SK-N-SH treated with all-trans-retinoic acid at 6 μM for 48 hours (cell line): ENCODE measurements at regions not wholly inside any gene's neighbourhood (a gene's known extent, or its start where the extent isn't known, plus 50 kb on each side); places are given as distances from the start of the nearest gene placed in this dataset.

Experiments
- ATAC-seq: fragments of 200-7000 bp; cut with Tn5 transposase; 3 replicates; pipeline ENCODE4 v1.9.1; 2020; ENCODE audit warnings: mild to moderate bottlenecking, moderate library complexity
- ARNTL ChIP-seq: fragments of 450-650 bp; formaldehyde crosslinking; IDR thresholded peaks from 2 replicates; pipeline ENCODE4 v1.5.0; 2020; ENCODE audit warnings: low read depth, mild to moderate bottlenecking, moderate library complexity, borderline replicate concordance
- BACH2 ChIP-seq: fragments of 250-450 bp; sonication (Bioruptor Pico); IDR thresholded peaks from 2 replicates; pipeline ENCODE4 v1.9.0; 2021; ENCODE audit warnings: mild to moderate bottlenecking, borderline replicate concordance
- CREB5 ChIP-seq: fragments of 250-450 bp; sonication (Bioruptor Pico); IDR thresholded peaks from 2 replicates; pipeline ENCODE4 v1.5.1; 2020; ENCODE audit warnings: low read depth, mild to moderate bottlenecking, moderate library complexity
- CSDC2 ChIP-seq: fragments of 250-450 bp; sonication (Bioruptor Pico); IDR thresholded peaks from 2 replicates; pipeline ENCODE4 v1.5.0; 2020; ENCODE audit warnings: mild to moderate bottlenecking, moderate library complexity
- CSRNP3 ChIP-seq: fragments of 250-450 bp; sonication (Bioruptor Pico); IDR thresholded peaks from 2 replicates; pipeline ENCODE4 v1.5.1; 2021; ENCODE audit warnings: mild to moderate bottlenecking, moderate library complexity
- ESRRG ChIP-seq: fragments of 250-450 bp; sonication (Bioruptor Pico); IDR thresholded peaks from 2 replicates; pipeline ENCODE4 v1.6.1; 2021; ENCODE audit warnings: mild to moderate bottlenecking
- GLIS3 ChIP-seq: fragments of 250-450 bp; sonication (Bioruptor Pico); IDR thresholded peaks from 2 replicates; pipeline ENCODE4 v1.5.0; 2020; ENCODE audit warnings: mild to moderate bottlenecking, moderate library complexity
- OSR1 ChIP-seq: fragments of 250-450 bp; sonication (Bioruptor Pico); IDR thresholded peaks from 2 replicates; pipeline ENCODE4 v1.8.0; 2022; ENCODE audit warnings: moderate library complexity, mild to moderate bottlenecking, inconsistent platforms
- PPARA ChIP-seq: fragments of 250-450 bp; sonication (Bioruptor Pico); IDR thresholded peaks from 2 replicates; pipeline ENCODE4 v1.5.0; 2020; ENCODE audit warnings: mild to moderate bottlenecking, borderline replicate concordance
- RARB ChIP-seq: fragments of 250-450 bp; sonication (Bioruptor Pico); IDR thresholded peaks from 2 replicates; pipeline ENCODE4 v1.8.0; 2021; ENCODE audit warnings: mild to moderate bottlenecking, moderate library complexity
- SNAI2 ChIP-seq: fragments of 250-450 bp; sonication (Bioruptor Pico); IDR thresholded peaks from 2 replicates; pipeline ENCODE4 v1.5.0; 2020; ENCODE audit warnings: mild to moderate bottlenecking, moderate library complexity
- TCF4 ChIP-seq: fragments of 250-450 bp; sonication (Bioruptor Pico); IDR thresholded peaks from 2 replicates; pipeline ENCODE4 v1.8.0; 2021; ENCODE audit warnings: mild to moderate bottlenecking, moderate library complexity, borderline replicate concordance
- TOX ChIP-seq: fragments of 250-450 bp; sonication (Bioruptor Pico); IDR thresholded peaks from 2 replicates; pipeline ENCODE4 v1.8.0; 2021; ENCODE audit warnings: mild to moderate bottlenecking, moderate library complexity, borderline replicate concordance
- ZC3H10 ChIP-seq: fragments of 250-450 bp; sonication (Bioruptor Pico); IDR thresholded peaks from 2 replicates; pipeline ENCODE4 v1.5.1; 2021; ENCODE audit warnings: mild to moderate bottlenecking, moderate library complexity
- ZFP3 ChIP-seq: fragments of 250-450 bp; sonication (Bioruptor Pico); IDR thresholded peaks from 2 replicates; pipeline ENCODE4 v1.5.0; 2020; ENCODE audit warnings: mild to moderate bottlenecking, moderate library complexity
- ZNF565 ChIP-seq: fragments of 450-650 bp; formaldehyde crosslinking; conservative IDR thresholded peaks from 2 replicates; pipeline ENCODE4 v1.5.0; 2020; ENCODE audit warnings: low read depth, mild to moderate bottlenecking, moderate library complexity
- ZNF70 ChIP-seq: fragments of 450-650 bp; formaldehyde crosslinking; IDR thresholded peaks from 2 replicates; pipeline ENCODE4 v1.5.0; 2020; ENCODE audit warnings: mild to moderate bottlenecking, moderate library complexity
- ZNF8 ChIP-seq: fragments of 450-650 bp; formaldehyde crosslinking; IDR thresholded peaks from 2 replicates; pipeline ENCODE4 v1.5.0; 2020; ENCODE audit warnings: mild to moderate bottlenecking, moderate library complexity
- TF ChIP-seq, protein P1 (sequence below): fragments of 250-450 bp; sonication (Bioruptor Pico); IDR thresholded peaks from 2 replicates; pipeline ENCODE4 v1.5.0; 2020; ENCODE audit warnings: mild to moderate bottlenecking, moderate library complexity
- TF ChIP-seq, protein P2 (sequence below): fragments of 250-450 bp; sonication (Bioruptor Pico); IDR thresholded peaks from 2 replicates; pipeline ENCODE4 v1.8.0; 2020; ENCODE audit warnings: mild to moderate bottlenecking, moderate library complexity, borderline replicate concordance
- TF ChIP-seq, protein P3 (sequence below): fragments of 250-450 bp; sonication (Bioruptor Pico); IDR thresholded peaks from 2 replicates; pipeline ENCODE4 v1.8.0; 2021; ENCODE audit warnings: low read depth, mild to moderate bottlenecking, moderate library complexity, borderline replicate concordance

GRCh38 chr19:30178721-30179402 is 193.3 kb upstream of the ZNF536 start (continued):
- TF ChIP-seq OSR1 (CRISPR knock-in tag) (no peak), ZFP3 (CRISPR knock-in tag) (no peak), ARNTL (CRISPR knock-in tag) (no peak)

DNA sequence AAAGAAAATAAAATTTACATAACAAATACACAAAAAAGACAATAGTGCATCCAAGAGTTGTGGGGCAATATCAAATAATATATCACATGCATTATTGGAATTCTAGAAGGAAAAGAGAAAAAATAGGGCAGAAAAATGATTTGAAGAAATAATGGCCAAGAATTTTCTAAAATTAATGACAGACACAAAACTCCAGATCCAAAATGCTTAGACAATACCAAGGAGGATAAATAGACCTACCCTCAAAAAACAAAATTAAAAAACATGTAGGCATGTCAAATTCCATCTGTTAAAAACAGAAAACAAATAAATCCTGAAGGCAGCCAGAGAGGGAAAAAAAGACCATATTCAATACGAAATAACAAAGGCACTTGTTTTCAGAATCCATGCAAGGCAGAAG is 191.5 kb upstream of the ZNF536 start:
- ATAC-seq, result no peak
- TF ChIP-seq ARNTL (CRISPR knock-in tag) (no peak), PPARA (no peak), ZNF565 (CRISPR knock-in tag) (no peak), ZNF8 (no peak), ZNF70 (no peak), SNAI2 (CRISPR knock-in tag) (no peak), CSDC2 (no peak), CSRNP3 (no peak), CREB5 (CRISPR knock-in tag) (no peak), RARB (CRISPR knock-in tag) (no peak), ESRRG (CRISPR knock-in tag) (no peak)
- TF ChIP-seq, protein P1, sequence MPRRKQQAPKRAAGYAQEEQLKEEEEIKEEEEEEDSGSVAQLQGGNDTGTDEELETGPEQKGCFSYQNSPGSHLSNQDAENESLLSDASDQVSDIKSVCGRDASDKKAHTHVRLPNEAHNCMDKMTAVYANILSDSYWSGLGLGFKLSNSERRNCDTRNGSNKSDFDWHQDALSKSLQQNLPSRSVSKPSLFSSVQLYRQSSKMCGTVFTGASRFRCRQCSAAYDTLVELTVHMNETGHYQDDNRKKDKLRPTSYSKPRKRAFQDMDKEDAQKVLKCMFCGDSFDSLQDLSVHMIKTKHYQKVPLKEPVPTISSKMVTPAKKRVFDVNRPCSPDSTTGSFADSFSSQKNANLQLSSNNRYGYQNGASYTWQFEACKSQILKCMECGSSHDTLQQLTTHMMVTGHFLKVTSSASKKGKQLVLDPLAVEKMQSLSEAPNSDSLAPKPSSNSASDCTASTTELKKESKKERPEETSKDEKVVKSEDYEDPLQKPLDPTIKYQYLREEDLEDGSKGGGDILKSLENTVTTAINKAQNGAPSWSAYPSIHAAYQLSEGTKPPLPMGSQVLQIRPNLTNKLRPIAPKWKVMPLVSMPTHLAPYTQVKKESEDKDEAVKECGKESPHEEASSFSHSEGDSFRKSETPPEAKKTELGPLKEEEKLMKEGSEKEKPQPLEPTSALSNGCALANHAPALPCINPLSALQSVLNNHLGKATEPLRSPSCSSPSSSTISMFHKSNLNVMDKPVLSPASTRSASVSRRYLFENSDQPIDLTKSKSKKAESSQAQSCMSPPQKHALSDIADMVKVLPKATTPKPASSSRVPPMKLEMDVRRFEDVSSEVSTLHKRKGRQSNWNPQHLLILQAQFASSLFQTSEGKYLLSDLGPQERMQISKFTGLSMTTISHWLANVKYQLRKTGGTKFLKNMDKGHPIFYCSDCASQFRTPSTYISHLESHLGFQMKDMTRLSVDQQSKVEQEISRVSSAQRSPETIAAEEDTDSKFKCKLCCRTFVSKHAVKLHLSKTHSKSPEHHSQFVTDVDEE, result no peak

- ATAC-seq, result no peak
- TF ChIP-seq ESRRG (CRISPR knock-in tag) (no peak), ZC3H10 (CRISPR knock-in tag) (no peak), ZNF70 (no peak), TCF4 (CRISPR knock-in tag) (no peak), ZNF565 (CRISPR knock-in tag) (no peak), ARNTL (CRISPR knock-in tag) (no peak), OSR1 (CRISPR knock-in tag) (no peak), CREB5 (CRISPR knock-in tag) (no peak), GLIS3 (no peak), SNAI2 (CRISPR knock-in tag) (no peak), BACH2 (no peak), PPARA (no peak), RARB (CRISPR knock-in tag) (no peak), TOX (CRISPR knock-in tag) (no peak), CSDC2 (no peak), CSRNP3 (no peak)
- TF ChIP-seq, protein P2, sequence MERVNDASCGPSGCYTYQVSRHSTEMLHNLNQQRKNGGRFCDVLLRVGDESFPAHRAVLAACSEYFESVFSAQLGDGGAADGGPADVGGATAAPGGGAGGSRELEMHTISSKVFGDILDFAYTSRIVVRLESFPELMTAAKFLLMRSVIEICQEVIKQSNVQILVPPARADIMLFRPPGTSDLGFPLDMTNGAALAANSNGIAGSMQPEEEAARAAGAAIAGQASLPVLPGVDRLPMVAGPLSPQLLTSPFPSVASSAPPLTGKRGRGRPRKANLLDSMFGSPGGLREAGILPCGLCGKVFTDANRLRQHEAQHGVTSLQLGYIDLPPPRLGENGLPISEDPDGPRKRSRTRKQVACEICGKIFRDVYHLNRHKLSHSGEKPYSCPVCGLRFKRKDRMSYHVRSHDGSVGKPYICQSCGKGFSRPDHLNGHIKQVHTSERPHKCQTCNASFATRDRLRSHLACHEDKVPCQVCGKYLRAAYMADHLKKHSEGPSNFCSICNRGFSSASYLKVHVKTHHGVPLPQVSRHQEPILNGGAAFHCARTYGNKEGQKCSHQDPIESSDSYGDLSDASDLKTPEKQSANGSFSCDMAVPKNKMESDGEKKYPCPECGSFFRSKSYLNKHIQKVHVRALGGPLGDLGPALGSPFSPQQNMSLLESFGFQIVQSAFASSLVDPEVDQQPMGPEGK (CRISPR knock-in tag), result no peak
- TF ChIP-seq, protein P3, sequence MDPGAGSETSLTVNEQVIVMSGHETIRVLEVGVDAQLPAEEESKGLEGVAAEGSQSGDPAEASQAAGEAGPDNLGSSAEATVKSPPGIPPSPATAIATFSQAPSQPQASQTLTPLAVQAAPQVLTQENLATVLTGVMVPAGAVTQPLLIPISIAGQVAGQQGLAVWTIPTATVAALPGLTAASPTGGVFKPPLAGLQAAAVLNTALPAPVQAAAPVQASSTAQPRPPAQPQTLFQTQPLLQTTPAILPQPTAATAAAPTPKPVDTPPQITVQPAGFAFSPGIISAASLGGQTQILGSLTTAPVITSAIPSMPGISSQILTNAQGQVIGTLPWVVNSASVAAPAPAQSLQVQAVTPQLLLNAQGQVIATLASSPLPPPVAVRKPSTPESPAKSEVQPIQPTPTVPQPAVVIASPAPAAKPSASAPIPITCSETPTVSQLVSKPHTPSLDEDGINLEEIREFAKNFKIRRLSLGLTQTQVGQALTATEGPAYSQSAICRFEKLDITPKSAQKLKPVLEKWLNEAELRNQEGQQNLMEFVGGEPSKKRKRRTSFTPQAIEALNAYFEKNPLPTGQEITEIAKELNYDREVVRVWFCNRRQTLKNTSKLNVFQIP (CRISPR knock-in tag), result no peak
Measured at GRCh38 chr19:30183807-30184490, 188.2 kb upstream of the ZNF536 start.
